D721Med (cell line): ENCODE measurements at regions not wholly inside any gene's neighbourhood (a gene's known extent, or its start where the extent isn't known, plus 50 kb on each side); places are given as distances from the start of the nearest gene placed in this dataset.

Experiments
- DNase-seq: peaks from one replicate; pipeline ENCODE4 v3.0.0; 2011; ENCODE audit warnings: low spot score; ENCODE audit not compliant: insufficient read length
- FAIRE-seq: peaks from 2 replicates; lab custom pipeline; 2011; peaks lifted over from hg19 to GRCh38; lab: Jason Lieb, UNC
- CTCF ChIP-seq: IDR thresholded peaks from 2 replicates; pipeline ENCODE4 v1.5.1; 2012; ENCODE audit warnings: mild to moderate bottlenecking, control low read depth; ENCODE audit not compliant: insufficient read depth; ENCODE audit errors: missing control alignments

- DNase-seq (no peak), FAIRE-seq (no peak)
- TF ChIP-seq CTCF, result no peak
Observed at GRCh38 chr1:244212219-244212618, 161.1 kb downstream of the ZBTB18 start.

- FAIRE-seq (no peak), DNase-seq (no peak)
- no peak for TF ChIP-seq CTCF
Observed at GRCh38 chr1:244212797-244213475, 161.9 kb downstream of the ZBTB18 start.

- TF ChIP-seq CTCF, result no peak
- FAIRE-seq (no peak), DNase-seq (no peak)
Observed at GRCh38 chr1:244214009-244214967, 163.2 kb downstream of the ZBTB18 start.

- TF ChIP-seq CTCF, result no peak
- DNase-seq (no peak), FAIRE-seq (no peak)
Observed at GRCh38 chr1:244216836-244217235, 165.8 kb downstream of the ZBTB18 start.

GRCh38 chr1:244217711-244218110 is 166.6 kb downstream of the ZBTB18 start:
- DNase-seq (no peak), FAIRE-seq (no peak)
- no peak for TF ChIP-seq CTCF

- no peak for FAIRE-seq
- DNase-seq, result no peak
Observed at GRCh38 chr1:244218220-244218619, 167.1 kb downstream of the ZBTB18 start.

More at GRCh38 chr1:244218220-244218619, 167.1 kb downstream of the ZBTB18 start:
- no peak for TF ChIP-seq CTCF
